ENCODE measurements at regions not wholly inside any gene's neighbourhood (a gene's known extent, or its start where the extent isn't known, plus 50 kb on each side); places are given as distances from the start of the nearest gene placed in this dataset.

GRCh38 chr17:83144421-83145357, 65.3 kb downstream of the METRNL start:
- no peak for DNase-seq (ENCODE audit: low read depth in 4 of 4, low spot score in 3 of 4)

GRCh38 chr17:83145358-83145738, 65.9 kb downstream of the METRNL start:
- DNase-seq (ENCODE audit: low read depth in 4 of 4, low spot score in 3 of 4) = no peak

GRCh38 chr17:83145831-83146230, 66.4 kb downstream of the METRNL start:
- DNase-seq (ENCODE audit: low read depth in 4 of 4, low spot score in 3 of 4) = no peak

- no peak for DNase-seq (ENCODE audit: low read depth in 4 of 4, low spot score in 3 of 4)
Observed at GRCh38 chr17:83146347-83146746, 66.9 kb downstream of the METRNL start.

- DNase-seq (ENCODE audit: low read depth in 4 of 4, low spot score in 3 of 4) = no peak
Observed at GRCh38 chr17:83147280-83147679, 67.9 kb downstream of the METRNL start.

GRCh38 chr17:83148317-83149028, 69.1 kb downstream of the METRNL start:
- DNase-seq (ENCODE audit: low read depth in 4 of 4, low spot score in 3 of 4) = no peak

- DNase-seq (ENCODE audit: low read depth in 4 of 4, low spot score in 3 of 4) = no peak
Observed at GRCh38 chr17:83149029-83149725, 69.8 kb downstream of the METRNL start.

- no peak for DNase-seq (ENCODE audit: low read depth in 4 of 4, low spot score in 3 of 4)
Observed at GRCh38 chr17:83149761-83150251, 70.4 kb downstream of the METRNL start.

- DNase-seq (ENCODE audit: low read depth in 4 of 4, low spot score in 3 of 4) = no peak
Observed at GRCh38 chr17:83150369-83151055, 71.1 kb downstream of the METRNL start.

- DNase-seq (ENCODE audit: low read depth in 4 of 4, low spot score in 3 of 4) = no peak
Observed at GRCh38 chr17:83151056-83151441, 71.6 kb downstream of the METRNL start.

- DNase-seq (ENCODE audit: low read depth in 4 of 4, low spot score in 3 of 4) = peak in 3 of 4 donors; percentile 20 to 33 (median 31)
Observed at GRCh38 chr17:83151442-83152226, 72.2 kb downstream of the METRNL start.

- no peak for DNase-seq (ENCODE audit: low read depth in 4 of 4, low spot score in 3 of 4)
Observed at GRCh38 chr17:83152227-83152744, 72.9 kb downstream of the METRNL start.

- DNase-seq (ENCODE audit: low read depth in 4 of 4, low spot score in 3 of 4) = no peak
Observed at GRCh38 chr17:83152745-83153611, 73.6 kb downstream of the METRNL start.

GRCh38 chr17:83153681-83154310, 74.4 kb downstream of the METRNL start:
- DNase-seq (ENCODE audit: low read depth in 4 of 4, low spot score in 3 of 4) = no peak

GRCh38 chr17:83154311-83155127, 75.1 kb downstream of the METRNL start:
- DNase-seq (ENCODE audit: low read depth in 4 of 4, low spot score in 3 of 4) = no peak

GRCh38 chr17:83155128-83156121, 76.0 kb downstream of the METRNL start:
- no peak for DNase-seq (ENCODE audit: low read depth in 4 of 4, low spot score in 3 of 4)
